ENCODE measurements at regions not wholly inside any gene's neighbourhood (a gene's known extent, or its start where the extent isn't known, plus 50 kb on each side); places are given as distances from the start of the nearest gene placed in this dataset.

DNA sequence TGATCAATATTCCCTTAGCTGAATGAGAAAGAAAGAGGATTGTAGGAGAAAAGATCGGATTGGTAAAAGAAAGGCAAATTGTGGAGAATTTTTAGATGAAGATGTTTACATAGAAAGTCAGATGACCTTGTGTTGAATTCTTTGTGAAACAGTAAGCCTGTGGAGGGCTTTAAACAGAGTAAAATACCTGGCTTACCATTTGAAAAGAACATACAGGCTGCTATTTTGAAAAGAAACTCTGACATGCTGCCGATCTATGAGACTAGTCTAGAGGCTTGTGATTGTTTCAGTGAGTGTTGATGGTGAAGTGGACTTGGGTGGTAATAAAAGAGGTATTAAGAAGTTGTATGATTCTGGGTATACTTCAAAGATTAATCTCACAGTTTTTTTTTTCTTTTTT is 938.9 kb upstream of the PRR20A start:
- no peaks in the 10 kb centered on the region for H3K4me1 ChIP-seq
- no peak for DNase-seq

DNA sequence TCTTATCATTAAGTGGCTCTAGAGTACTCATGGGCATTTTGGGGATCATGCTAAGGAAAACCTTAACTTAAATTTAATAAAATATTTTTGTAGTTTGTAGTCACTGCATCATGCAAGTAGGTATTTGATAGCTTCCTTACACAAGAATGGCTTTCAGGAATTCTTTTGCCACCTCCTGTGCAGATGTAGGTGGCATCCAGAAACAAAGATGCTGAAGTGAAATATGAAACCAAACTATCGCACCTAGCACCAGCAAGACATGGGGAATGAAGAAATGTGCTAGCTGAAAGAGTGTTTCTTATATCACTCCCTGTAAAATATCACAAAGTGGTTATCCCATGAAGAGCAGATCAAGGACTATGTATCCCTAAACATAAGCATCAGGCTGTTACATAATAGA is 924.5 kb upstream of the PRR20A start:
- TF ChIP-seq, protein P1, sequence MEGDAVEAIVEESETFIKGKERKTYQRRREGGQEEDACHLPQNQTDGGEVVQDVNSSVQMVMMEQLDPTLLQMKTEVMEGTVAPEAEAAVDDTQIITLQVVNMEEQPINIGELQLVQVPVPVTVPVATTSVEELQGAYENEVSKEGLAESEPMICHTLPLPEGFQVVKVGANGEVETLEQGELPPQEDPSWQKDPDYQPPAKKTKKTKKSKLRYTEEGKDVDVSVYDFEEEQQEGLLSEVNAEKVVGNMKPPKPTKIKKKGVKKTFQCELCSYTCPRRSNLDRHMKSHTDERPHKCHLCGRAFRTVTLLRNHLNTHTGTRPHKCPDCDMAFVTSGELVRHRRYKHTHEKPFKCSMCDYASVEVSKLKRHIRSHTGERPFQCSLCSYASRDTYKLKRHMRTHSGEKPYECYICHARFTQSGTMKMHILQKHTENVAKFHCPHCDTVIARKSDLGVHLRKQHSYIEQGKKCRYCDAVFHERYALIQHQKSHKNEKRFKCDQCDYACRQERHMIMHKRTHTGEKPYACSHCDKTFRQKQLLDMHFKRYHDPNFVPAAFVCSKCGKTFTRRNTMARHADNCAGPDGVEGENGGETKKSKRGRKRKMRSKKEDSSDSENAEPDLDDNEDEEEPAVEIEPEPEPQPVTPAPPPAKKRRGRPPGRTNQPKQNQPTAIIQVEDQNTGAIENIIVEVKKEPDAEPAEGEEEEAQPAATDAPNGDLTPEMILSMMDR (IDR thresholded peaks at IDR 0.05), result no peak
- TF ChIP-seq POLR2AphosphoS5 (IDR thresholded peaks at IDR 0.05) (no peak), POLR2A (IDR thresholded peaks at IDR 0.05) (no peak), EP300 (IDR thresholded peaks at IDR 0.05) (no peak)
- no peak for DNase-seq
- no peaks in the 10 kb centered on the region for H3K4me1 ChIP-seq
- H3K27me3 ChIP-seq, result no peaks in the 10 kb centered on the region
- WGBS, 2 donors, result 84 to 87% methylated on average over 1 of the region's 1 CpG
- intact Hi-C loops (cut with DNase I), result no loop called here
- H3K9me3 ChIP-seq, result no peaks in the 10 kb centered on the region
- H3K4me3 ChIP-seq, result no peak overlapping the region
- H3K36me3 ChIP-seq, result no peaks in the 10 kb centered on the region
- no peak overlapping the region for H3K27ac ChIP-seq

More for the DNA sequence above, 938.9 kb upstream of the PRR20A start:
- Histone ChIP-seq H3K4me3 (no peak overlapping the region), H3K27ac (no peak overlapping the region), H3K36me3 (no peaks in the 10 kb centered on the region), H3K27me3 (no peaks in the 10 kb centered on the region), H3K9me3 (no peaks in the 10 kb centered on the region)
- intact Hi-C loops (cut with DNase I), result no loop called here
- WGBS, 2 donors, result 58 to 65% methylated on average over 2 of the region's 2 CpGs
- TF ChIP-seq POLR2A (IDR thresholded peaks at IDR 0.05) (no peak), EP300 (IDR thresholded peaks at IDR 0.05) (no peak), POLR2AphosphoS5 (IDR thresholded peaks at IDR 0.05) (no peak)
- TF ChIP-seq, protein P1 (IDR thresholded peaks at IDR 0.05), result no peak

DNA sequence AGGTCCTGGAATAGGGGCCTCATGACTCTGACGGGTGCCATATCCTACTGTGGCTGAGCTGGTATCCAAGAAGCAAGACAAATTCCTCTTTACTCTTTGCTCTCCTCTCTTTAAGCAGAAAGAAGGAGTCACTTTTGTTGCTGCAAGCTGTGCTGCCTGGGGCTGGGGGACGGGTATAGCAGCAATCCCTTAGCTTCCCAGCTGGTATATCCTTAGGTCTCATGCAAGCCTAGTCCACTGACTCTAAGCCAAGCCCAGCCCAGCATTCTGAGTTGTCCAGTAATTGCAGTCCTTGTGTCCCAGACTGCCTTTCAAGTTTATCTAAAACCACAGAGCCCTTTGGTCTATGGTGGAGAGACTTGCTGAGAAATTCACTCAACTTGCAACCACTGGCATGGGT is 893.0 kb upstream of the PRR20A start:
- H3K9me3 ChIP-seq, result no peaks in the 10 kb centered on the region
- no peaks in the 10 kb centered on the region for H3K27me3 ChIP-seq
- no peak overlapping the region for H3K4me3 ChIP-seq
- H3K36me3 ChIP-seq, result no peaks in the 10 kb centered on the region
- intact Hi-C loops (cut with DNase I), result no loop called here
- 60 to 85% methylated on average over 2 of the region's 2 CpGs for WGBS, 2 donors
- H3K4me1 ChIP-seq, result no peaks in the 10 kb centered on the region
- no peak overlapping the region for H3K27ac ChIP-seq
- no peak for DNase-seq
- TF ChIP-seq, protein P1 (IDR thresholded peaks at IDR 0.05), result no peak
- TF ChIP-seq POLR2A (IDR thresholded peaks at IDR 0.05) (no peak), POLR2AphosphoS5 (IDR thresholded peaks at IDR 0.05) (no peak)

DNA sequence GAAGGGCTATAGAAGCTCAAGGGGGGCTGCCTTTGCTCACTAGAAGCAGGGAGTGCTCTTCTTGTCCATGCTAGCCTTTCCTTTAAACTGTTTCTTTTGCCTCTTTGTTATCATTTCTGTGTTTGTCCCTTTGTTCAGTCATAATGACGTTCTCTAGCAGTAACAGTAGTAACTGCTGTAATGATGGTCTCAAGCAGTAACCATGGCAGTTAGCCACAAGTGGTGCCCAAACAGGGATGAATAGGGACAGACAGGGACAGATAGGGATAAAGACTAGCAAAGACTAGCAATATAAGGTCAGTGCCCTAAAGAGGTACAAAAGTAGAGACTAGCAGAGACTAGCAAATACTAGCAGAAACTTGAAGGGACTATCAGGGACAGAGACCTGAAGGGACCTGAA is 869.0 kb upstream of the PRR20A start:
- Histone ChIP-seq H3K36me3 (no peaks in the 10 kb centered on the region), H3K27me3 (no peaks in the 10 kb centered on the region), H3K9me3 (no peaks in the 10 kb centered on the region), H3K27ac (no peak overlapping the region), H3K4me3 (no peak overlapping the region), H3K4me1 (no peaks in the 10 kb centered on the region)
- TF ChIP-seq, protein P1 (IDR thresholded peaks at IDR 0.05), result no peak
- TF ChIP-seq EP300 (IDR thresholded peaks at IDR 0.05), result no peak
- no peak for TF ChIP-seq POLR2AphosphoS5 (IDR thresholded peaks at IDR 0.05)
- no peak for TF ChIP-seq POLR2A (IDR thresholded peaks at IDR 0.05)
- intact Hi-C loops (cut with DNase I), result no loop called here
- 48 to 71% methylated on average over 1 of the region's 1 CpG for WGBS, 2 donors
- no peak for DNase-seq

DNA sequence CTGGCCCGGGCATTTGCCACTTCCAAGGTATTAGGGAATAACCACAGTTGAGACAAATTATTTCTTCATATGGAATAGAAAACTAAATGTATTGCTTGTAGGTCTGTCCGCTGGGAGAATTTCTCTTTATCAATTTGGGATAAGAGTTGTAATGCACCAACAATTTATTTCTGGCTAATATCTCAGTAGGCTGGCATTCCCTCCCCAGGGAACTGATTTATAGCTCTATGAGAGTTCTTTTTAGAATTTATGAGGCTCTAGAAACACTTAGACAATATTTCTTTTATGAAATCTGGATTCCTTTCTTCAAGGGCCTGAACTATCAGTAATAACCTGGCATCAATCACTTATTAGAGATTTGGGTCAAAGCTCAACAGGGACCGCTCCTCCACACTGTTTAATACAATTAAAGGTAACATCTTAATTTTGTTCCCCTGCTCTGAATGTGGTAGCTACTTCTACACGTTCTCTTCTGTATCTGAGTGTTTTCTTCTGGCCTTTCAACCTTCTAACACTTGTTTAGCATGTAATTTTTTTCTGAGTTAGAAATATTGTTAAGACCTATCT is 857.4 kb upstream of the PRR20A start:
- no peak overlapping the region for H3K4me3 ChIP-seq
- H3K36me3 ChIP-seq, result no peaks in the 10 kb centered on the region
- no peak overlapping the region for H3K27ac ChIP-seq
- DNase-seq, result no peak
- no peaks in the 10 kb centered on the region for H3K27me3 ChIP-seq
- WGBS, 2 donors, result 75 to 76% methylated on average over 4 of the region's 4 CpGs
- no peaks in the 10 kb centered on the region for H3K4me1 ChIP-seq
- peaks cover 0 to 3% (median 0%) of the 10 kb centered on the region in 4 donors for H3K9me3 ChIP-seq
- TF ChIP-seq, protein P1 (IDR thresholded peaks at IDR 0.05), result no peak
- TF ChIP-seq POLR2A (IDR thresholded peaks at IDR 0.05) (no peak), POLR2AphosphoS5 (IDR thresholded peaks at IDR 0.05) (no peak), EP300 (IDR thresholded peaks at IDR 0.05) (no peak)
- intact Hi-C loops (cut with DNase I), result no loop called here

Data from sigmoid colon (tissue), 6 donors.